Activated naive CD4-positive, alpha-beta T cell treated with anti-CD3 and anti-CD28 coated beads, Interleukin-2, amount 10 ng/mL, durations not matched to agents 7 days and 5 days (primary cell): ENCODE measurements at regions not wholly inside any gene's neighbourhood (a gene's known extent, or its start where the extent isn't known, plus 50 kb on each side); places are given as distances from the start of the nearest gene placed in this dataset.
A peak's percentile ranks its signal among the peaks of the same experiment; 100 is the strongest.

Source experiments
- CTCF ChIA-PET: fragments of 350-600 bp; sonication (Branson Sonifier 250); formaldehyde crosslinking; loops from one replicate; lab custom pipeline; 2021; ENCODE audit warnings: antibody characterized with exemption; lab: Charles Lee
- DNase-seq: peaks from one replicate; pipeline ENCODE4 v3.0.0-alpha.2; 2020
- H3K27ac Mint-ChIP-seq: one replicate; pipeline ENCODE4 v1.8.0; 2021; ENCODE audit warnings: mild to moderate bottlenecking, moderate library complexity, mixed read lengths
- H3K27me3 Mint-ChIP-seq: one replicate; pipeline ENCODE4 v1.8.0; 2021; ENCODE audit warnings: mild to moderate bottlenecking, mixed read lengths
- H3K36me3 Mint-ChIP-seq: one replicate; pipeline ENCODE4 v1.8.0; 2021; ENCODE audit warnings: mixed read lengths
- H3K4me1 Mint-ChIP-seq: one replicate; pipeline ENCODE4 v1.8.0; 2021; ENCODE audit warnings: mixed read lengths
- H3K4me3 Mint-ChIP-seq: one replicate; pipeline ENCODE4 v1.8.0; 2021; ENCODE audit warnings: mild to moderate bottlenecking, moderate library complexity, mixed read lengths
- H3K9me3 Mint-ChIP-seq: one replicate; pipeline ENCODE4 v1.8.0; 2021; ENCODE audit warnings: mixed read lengths

DNA sequence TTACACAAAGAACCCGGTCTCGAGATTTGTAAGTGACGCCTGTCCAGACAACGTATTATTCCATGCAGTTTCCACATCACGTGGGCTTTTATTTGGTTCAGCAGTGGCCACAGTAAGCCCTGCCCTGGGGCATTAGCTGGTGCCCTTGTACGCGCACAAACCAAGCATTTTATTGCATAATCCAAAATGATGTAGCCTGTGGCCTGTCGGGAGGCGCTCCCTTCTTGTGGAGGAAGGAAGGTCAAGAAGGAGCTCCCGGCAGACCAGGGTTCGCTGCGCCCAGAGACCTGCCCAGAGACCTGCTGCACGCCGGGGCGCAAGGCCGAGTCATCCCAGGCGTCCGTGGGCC, 179.6 kb upstream of the ALKAL2 start:
- H3K27me3 Mint-ChIP-seq, result peaks cover 70% of the 10 kb centered on the region
- no peaks in the 10 kb centered on the region for H3K36me3 Mint-ChIP-seq
- no peak overlapping the region for H3K4me3 Mint-ChIP-seq
- no peaks in the 10 kb centered on the region for H3K4me1 Mint-ChIP-seq
- H3K9me3 Mint-ChIP-seq, result no peaks in the 10 kb centered on the region
- CTCF ChIA-PET, result no interaction called here
- H3K27ac Mint-ChIP-seq, result no peak overlapping the region
- DNase-seq, result no peak

DNA sequence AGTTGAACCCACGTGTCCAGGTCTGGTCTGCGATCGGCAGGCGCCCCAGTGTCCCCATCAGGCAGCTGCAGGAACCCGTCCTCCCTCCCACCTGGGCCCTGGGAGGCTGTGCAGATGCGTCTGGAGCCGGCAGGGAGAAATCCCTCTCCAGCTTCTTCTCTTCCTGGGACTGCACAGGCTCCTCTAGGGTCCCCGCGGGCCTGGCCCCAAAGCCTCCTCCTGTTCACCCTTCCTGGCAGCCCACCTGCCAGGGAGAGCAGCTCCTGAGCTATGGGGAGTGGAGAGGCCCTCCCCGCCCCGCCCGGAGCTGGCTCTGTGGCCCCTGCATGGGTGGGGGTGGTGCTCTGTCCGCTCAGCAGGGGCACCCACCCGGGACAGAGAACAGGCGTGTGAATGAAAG, 179.2 kb upstream of the ALKAL2 start:
- Mint-ChIP-seq H3K4me3 (no peak overlapping the region), H3K27me3 (peaks cover 70% of the 10 kb centered on the region), H3K36me3 (no peaks in the 10 kb centered on the region), H3K4me1 (no peaks in the 10 kb centered on the region), H3K9me3 (no peaks in the 10 kb centered on the region), H3K27ac (no peak overlapping the region)
- no peak for DNase-seq
- CTCF ChIA-PET, result no interaction called here

DNA sequence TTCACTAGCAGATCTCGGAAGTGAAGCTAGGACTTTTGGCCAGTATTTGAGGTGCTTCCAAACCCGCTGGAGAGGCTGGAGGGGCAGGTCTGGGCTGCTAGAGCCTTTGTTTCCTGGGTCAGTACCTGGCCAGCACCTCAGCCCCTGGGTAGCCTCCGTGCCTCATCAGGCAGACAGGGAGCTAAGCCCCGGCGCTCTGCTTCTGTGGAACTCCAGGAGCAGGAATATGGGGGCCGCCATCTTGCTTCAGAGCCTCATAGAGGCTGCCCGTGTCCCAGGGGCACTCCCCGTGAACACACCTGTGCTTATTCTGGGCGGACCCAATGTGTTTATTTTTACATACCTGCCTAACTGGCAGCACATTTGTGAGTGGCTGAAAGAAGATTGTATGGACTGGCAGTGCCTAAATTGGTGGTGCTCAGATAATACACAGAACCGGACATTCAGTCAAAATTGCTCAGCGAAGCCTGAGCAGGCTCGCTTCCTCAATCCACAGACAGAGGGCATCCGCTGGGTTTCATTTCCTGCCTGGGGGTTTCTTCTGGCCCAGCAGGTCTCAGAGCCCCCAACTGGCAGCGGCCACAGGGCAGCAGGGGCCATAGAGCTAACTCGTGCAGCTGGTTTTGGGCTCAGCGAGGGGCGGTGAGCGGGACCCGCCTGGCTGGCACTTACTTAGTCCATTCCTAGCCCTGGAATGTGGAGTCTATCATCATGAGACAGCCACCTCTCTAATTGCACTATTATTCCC, 176.8 kb upstream of the ALKAL2 start:
- CTCF ChIA-PET, result no interaction called here
- peaks cover 79% of the 10 kb centered on the region for H3K27me3 Mint-ChIP-seq
- H3K36me3 Mint-ChIP-seq, result no peaks in the 10 kb centered on the region
- peaks cover 20% of the 10 kb centered on the region for H3K4me1 Mint-ChIP-seq
- DNase-seq, result no peak
- no peak overlapping the region for H3K4me3 Mint-ChIP-seq
- H3K9me3 Mint-ChIP-seq, result no peaks in the 10 kb centered on the region
- H3K27ac Mint-ChIP-seq, result no peak overlapping the region

DNA sequence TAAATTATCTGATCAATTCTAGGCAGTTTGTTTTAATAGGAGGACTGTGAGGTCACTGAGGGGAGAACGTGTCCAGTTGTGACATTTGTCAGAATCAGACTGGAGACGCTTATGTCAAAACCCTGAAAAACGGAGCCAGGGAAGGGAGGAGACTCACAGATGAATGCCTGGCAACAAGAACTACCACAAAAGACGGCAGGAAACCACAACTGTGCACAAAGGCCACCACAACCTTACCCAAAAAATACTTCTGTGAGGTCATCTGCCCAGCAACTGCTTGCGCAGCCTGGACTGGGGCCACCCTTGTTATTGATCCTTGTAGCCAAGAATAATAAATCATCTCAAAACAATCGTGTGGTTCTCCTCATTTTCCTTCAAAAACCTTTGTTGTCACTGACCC, 173.0 kb upstream of the ALKAL2 start:
- DNase-seq, result peak; percentile 70
- peaks cover 72% of the 10 kb centered on the region for H3K27me3 Mint-ChIP-seq
- CTCF ChIA-PET, result no interaction called here
- peaks cover 20% of the 10 kb centered on the region for H3K4me1 Mint-ChIP-seq
- no peaks in the 10 kb centered on the region for H3K9me3 Mint-ChIP-seq
- no peak overlapping the region for H3K27ac Mint-ChIP-seq
- no peak overlapping the region for H3K4me3 Mint-ChIP-seq
- no peaks in the 10 kb centered on the region for H3K36me3 Mint-ChIP-seq

DNA sequence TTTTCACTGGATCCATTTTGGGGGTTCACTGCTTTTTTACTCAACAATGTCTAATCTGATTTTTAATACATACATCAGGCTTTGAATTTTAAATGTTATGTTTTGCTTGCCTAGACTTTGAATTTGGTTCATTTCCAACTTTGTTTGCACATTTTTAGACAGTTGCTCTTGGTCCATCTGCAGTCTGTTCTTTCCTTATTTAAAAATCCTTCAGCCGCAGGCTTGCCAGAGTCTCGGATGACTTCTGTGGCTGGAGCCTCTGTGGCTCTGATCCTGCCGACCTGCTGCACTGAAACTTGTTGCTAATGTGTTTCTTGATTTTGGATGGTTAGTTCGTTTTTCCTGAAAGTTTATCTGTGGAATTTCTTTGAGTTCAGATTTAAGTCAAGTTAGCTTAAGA, 172.0 kb upstream of the ALKAL2 start:
- Mint-ChIP-seq H3K4me3 (no peak overlapping the region), H3K9me3 (no peaks in the 10 kb centered on the region), H3K4me1 (peaks cover 20% of the 10 kb centered on the region), H3K36me3 (no peaks in the 10 kb centered on the region), H3K27me3 (peaks cover 73% of the 10 kb centered on the region), H3K27ac (no peak overlapping the region)
- CTCF ChIA-PET, result no interaction called here
- DNase-seq, result no peak

DNA sequence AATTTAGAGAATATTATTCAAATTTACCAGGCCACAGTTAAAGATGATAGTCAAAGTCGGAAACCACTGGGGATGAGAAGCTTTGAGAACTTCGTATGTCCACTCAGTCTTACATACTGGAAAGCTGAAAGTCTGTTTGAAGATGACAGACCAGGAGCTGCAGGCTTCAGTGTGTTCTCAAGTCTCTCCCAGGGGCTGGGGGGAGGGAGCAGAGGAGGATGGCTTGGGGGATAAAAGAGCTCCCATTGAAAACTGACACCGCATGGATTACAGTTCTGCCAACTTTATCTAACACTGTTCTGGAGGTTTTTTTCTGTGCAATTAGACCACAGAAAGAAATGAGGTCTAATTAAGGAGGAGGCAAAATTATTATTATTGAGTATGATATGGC, 170.5 kb upstream of the ALKAL2 start:
- CTCF ChIA-PET, result no interaction called here
- no peak for DNase-seq
- H3K27ac Mint-ChIP-seq, result no peak overlapping the region
- H3K4me3 Mint-ChIP-seq, result no peak overlapping the region
- H3K27me3 Mint-ChIP-seq, result peaks cover 70% of the 10 kb centered on the region
- H3K36me3 Mint-ChIP-seq, result no peaks in the 10 kb centered on the region
- no peaks in the 10 kb centered on the region for H3K9me3 Mint-ChIP-seq
- H3K4me1 Mint-ChIP-seq, result peaks cover 20% of the 10 kb centered on the region

DNA sequence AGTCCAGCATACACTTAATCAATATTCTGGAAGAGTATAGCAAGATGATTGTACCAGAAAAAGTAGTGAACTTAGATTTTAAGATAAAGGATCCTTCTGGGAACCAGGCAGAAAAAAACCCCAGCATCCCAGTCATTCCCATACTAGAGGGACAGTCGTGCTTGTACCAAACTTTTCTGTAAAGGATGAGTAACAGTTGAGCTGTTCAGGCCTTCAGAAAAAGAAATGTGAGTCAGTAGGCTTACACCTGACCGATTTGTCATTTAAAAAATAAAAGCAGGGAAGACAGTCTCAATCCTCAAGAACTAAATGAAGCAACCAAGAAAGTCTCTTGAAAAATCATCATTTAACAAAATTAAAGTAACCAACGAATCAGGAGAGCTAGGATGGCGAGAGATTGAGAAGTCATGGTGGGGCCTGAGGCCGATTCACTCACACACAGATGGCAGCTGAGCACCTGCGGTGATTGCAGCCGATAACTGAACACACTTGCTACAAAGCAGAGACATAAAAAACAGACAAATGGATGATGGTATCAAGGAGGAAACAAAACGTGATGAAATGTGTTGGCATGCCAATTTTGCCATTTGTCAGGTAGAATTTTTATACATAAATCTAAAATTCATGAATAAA, 170.0 kb upstream of the ALKAL2 start:
- Mint-ChIP-seq H3K4me3 (no peak overlapping the region), H3K27me3 (peaks cover 69% of the 10 kb centered on the region)
- CTCF ChIA-PET, result no interaction called here

DNA sequence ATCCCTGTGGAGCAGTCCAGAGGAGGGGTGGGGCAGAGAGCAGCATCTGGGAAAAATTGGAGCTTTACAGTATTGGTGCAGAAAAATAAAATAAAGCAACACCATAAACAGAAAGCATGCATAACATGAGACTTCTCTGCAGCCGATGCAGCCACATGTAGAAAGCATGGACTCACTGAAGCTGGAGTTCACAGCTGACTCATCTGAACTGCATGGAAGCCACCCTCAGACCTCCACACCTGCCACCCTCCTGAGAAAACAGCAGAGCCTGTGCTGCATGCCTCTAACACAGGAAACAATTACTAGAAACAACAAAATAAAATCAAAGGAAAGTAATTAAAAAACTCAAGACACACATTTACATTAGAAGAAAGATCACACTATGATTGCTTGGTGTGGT, 169.4 kb upstream of the ALKAL2 start:
- DNase-seq, result no peak
- no peak overlapping the region for H3K27ac Mint-ChIP-seq
- no peak overlapping the region for H3K4me3 Mint-ChIP-seq
- H3K4me1 Mint-ChIP-seq, result peaks cover 20% of the 10 kb centered on the region
- CTCF ChIA-PET, result no interaction called here
- H3K9me3 Mint-ChIP-seq, result no peaks in the 10 kb centered on the region
- H3K27me3 Mint-ChIP-seq, result peaks cover 69% of the 10 kb centered on the region
- no peaks in the 10 kb centered on the region for H3K36me3 Mint-ChIP-seq

More for the DNA sequence above, 170.0 kb upstream of the ALKAL2 start:
- Mint-ChIP-seq H3K27ac (no peak overlapping the region), H3K36me3 (no peaks in the 10 kb centered on the region), H3K4me1 (peaks cover 20% of the 10 kb centered on the region), H3K9me3 (no peaks in the 10 kb centered on the region)
- DNase-seq, result no peak

DNA sequence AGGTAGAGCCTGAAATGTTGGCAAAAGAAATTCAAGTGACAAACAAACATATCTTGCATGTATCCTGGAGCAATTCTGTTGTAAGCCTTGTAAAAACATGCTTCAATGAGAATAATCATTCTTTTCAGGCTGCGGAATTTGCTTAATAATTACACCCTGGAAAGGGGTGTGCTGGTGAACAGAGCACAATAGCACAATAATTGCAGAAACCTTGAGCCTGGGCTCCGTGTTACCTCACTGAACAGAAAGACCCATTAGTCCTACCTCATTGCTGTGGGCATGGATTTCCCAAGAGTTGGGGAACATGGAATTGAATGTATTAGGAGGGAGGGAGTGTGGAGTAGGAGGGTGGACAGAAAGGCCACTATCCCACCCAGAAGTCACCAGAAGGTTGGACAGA, 168.0 kb upstream of the ALKAL2 start:
- H3K27ac Mint-ChIP-seq, result no peak overlapping the region
- CTCF ChIA-PET, result no interaction called here

DNA sequence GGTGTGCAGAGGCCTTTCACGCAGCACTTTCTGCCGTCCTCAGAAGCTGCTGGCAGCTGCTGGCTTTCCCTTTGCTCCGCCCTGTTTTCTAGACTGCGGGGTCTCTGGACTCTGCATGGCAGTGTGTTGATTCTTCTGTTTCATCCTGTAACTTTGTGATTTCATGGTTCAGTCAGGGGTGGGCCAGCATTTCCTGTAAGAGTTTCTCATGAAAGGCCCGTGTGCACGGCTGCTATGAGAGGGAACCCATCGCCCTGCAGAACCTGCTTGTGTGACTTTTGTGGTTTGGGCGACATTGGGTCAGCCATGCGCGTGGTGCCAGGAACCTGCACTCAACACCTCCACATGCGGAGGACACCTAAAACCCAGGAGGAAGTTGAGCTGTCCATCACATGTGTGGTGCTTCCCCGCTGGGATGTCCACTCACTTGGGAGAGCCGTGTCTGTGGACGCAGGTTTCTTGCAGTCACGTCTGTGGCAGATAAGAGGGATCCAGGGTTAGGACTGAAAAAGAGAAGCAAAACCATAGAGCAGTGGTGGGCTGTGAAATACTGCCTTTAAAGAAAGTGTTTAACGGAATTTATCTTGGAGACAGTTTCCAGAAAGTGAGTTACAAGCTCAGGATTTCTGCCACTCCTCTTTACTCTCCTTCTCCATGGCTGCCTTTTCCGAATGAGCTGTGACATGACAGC, 167.3 kb upstream of the ALKAL2 start:
- no peak for DNase-seq
- H3K27ac Mint-ChIP-seq, result no peak overlapping the region
- no peaks in the 10 kb centered on the region for H3K9me3 Mint-ChIP-seq
- H3K4me1 Mint-ChIP-seq, result peaks cover 4% of the 10 kb centered on the region
- no peaks in the 10 kb centered on the region for H3K36me3 Mint-ChIP-seq
- peaks cover 59% of the 10 kb centered on the region for H3K27me3 Mint-ChIP-seq
- H3K4me3 Mint-ChIP-seq, result no peak overlapping the region
- CTCF ChIA-PET, result no interaction called here

More for the DNA sequence above, 168.0 kb upstream of the ALKAL2 start:
- no peak for DNase-seq
- Mint-ChIP-seq H3K9me3 (no peaks in the 10 kb centered on the region), H3K27me3 (peaks cover 67% of the 10 kb centered on the region), H3K4me1 (peaks cover 11% of the 10 kb centered on the region), H3K36me3 (no peaks in the 10 kb centered on the region), H3K4me3 (no peak overlapping the region)

DNA sequence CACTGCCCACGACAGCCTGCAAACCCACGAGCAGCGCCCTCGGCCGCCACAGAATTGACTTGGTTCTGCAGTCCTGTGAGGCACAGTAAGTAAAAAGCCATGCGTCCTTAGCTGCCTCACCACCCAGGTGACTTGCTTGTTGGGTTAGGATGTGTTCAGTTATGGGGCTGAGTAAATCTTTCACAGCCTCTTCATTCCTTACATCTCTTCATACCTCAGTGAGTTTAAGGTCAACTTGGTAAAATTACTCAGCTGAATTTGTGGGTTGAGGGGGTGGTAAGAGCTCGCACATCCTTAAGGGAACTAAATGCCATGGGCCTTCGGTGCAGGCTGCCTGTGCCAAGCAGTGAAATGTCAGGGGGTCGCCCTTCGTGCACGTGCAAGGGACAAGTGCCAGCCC, 165.2 kb upstream of the ALKAL2 start:
- no peak overlapping the region for H3K27ac Mint-ChIP-seq
- CTCF ChIA-PET, result no interaction called here
- no peaks in the 10 kb centered on the region for H3K9me3 Mint-ChIP-seq
- H3K27me3 Mint-ChIP-seq, result peaks cover 40% of the 10 kb centered on the region
- no peak for DNase-seq
- no peak overlapping the region for H3K4me3 Mint-ChIP-seq
- H3K4me1 Mint-ChIP-seq, result no peaks in the 10 kb centered on the region
- no peaks in the 10 kb centered on the region for H3K36me3 Mint-ChIP-seq

DNA sequence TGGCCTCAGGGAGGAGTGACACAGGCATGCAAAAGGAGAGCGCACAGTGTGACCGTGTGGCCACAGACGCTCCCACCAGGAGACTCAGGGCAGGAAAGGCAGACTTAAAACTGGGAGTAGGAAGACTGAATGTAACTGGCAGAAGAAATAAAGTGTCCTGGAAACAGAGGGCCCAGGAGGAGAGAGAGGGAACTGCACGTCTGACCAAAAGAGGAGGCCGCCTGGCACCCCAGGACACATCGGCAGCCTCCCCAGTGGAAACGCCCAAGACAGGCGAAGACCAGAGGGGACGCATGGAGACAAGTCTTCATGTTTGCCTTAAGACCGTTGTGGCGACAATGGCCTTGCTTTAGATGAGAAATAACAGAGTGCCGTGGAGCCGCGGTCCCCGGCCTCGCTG, 163.6 kb upstream of the ALKAL2 start:
- Mint-ChIP-seq H3K27ac (no peak overlapping the region), H3K9me3 (no peaks in the 10 kb centered on the region), H3K36me3 (no peaks in the 10 kb centered on the region), H3K4me3 (no peak overlapping the region), H3K27me3 (peaks cover 30% of the 10 kb centered on the region), H3K4me1 (no peaks in the 10 kb centered on the region)
- no peak for DNase-seq
- CTCF ChIA-PET, result no interaction called here

DNA sequence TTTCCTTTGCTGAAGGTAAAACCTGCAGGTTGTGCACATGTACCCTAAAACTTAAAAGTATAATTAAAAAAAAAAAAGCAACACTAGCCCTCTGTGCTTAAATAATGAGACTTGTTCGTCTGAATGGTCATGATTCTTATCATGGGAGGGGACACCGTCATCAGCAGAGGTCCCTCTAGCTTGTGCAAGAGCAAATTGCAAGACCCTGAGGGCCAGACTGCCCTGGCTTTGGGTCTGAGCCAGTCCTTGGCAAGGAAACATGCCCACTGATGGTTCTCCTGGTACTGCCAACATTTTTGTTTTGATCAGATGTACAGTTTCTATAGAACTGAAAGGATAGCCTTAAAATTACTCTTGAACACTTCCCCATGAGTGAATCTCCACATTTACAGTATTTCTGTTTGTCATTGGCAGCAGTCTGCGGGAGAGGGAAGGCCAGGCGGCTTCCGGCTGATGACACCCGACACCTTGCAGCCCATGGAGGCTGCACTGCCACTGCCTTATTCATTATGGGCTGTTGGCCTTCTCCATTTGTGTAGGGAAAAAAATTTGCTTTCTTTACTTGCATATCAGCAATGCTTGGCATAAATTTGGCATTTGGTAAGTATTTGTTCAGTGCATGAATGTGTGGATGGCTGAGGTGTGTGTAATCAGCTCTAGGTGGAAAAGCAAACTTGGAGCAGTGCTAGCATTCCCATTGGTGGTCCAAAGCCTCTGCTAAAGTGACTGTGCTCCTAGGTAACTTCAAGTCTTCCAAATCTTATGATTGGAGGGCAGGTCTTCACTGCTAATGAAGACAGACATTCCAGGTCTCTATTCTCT, 161.6 kb upstream of the ALKAL2 start:
- Mint-ChIP-seq H3K9me3 (no peaks in the 10 kb centered on the region), H3K36me3 (no peaks in the 10 kb centered on the region), H3K27ac (no peak overlapping the region), H3K4me1 (peaks cover 4% of the 10 kb centered on the region), H3K4me3 (no peak overlapping the region), H3K27me3 (peaks cover 18% of the 10 kb centered on the region)
- DNase-seq, result no peak
- CTCF ChIA-PET, result no interaction called here

DNA sequence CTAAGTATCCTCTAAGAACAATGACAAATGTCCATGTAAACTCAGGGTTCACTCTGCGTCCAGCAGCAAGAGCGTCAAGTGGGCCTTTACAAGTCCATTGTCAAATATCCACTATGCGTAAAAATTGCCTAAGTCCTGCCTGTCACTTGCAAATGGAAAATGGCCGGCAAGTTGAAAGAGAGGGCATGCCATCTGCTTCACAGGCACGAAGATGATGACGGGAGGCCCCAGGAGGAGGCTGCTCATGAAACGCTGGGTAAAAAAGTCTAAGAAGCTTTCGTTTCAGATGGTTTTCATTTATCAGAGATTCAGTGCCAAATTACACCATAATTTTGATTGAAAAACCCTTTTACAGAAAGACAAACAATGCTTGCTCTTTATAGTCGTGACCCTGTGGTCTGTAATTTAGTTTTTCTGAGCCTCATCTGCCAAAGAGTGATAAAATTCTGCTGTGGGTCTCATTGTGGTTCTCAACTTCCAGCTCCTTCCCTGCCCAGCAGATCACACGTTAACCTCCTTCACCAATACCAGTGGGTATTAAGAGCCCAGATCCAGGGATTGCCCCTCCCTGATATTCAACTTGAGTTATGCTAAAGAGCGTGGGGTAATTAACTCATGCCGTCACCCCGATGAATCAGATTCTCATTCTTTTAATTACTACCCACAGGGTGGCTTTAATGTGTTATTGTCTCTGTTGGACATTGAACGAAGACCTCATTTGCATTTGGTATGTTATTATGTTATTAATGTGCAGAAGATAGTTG, 160.2 kb upstream of the ALKAL2 start:
- H3K27ac Mint-ChIP-seq, result no peak overlapping the region

More for the DNA sequence above, 160.2 kb upstream of the ALKAL2 start:
- H3K9me3 Mint-ChIP-seq, result no peaks in the 10 kb centered on the region
- no peak overlapping the region for H3K4me3 Mint-ChIP-seq
- H3K4me1 Mint-ChIP-seq, result peaks cover 4% of the 10 kb centered on the region
- no peaks in the 10 kb centered on the region for H3K36me3 Mint-ChIP-seq
- DNase-seq, result no peak
- CTCF ChIA-PET, result no interaction called here
- H3K27me3 Mint-ChIP-seq, result peaks cover 16% of the 10 kb centered on the region
